ENCODE measurements at regions not wholly inside any gene's neighbourhood (a gene's known extent, or its start where the extent isn't known, plus 50 kb on each side); places are given as distances from the start of the nearest gene placed in this dataset.
A peak's percentile ranks its signal among the peaks of the same experiment; 100 is the strongest.
"Not testable (repeated sequence)": the region's sequence is repeated elsewhere in the genome, so short reads cannot be mapped to it uniquely, and the experiment has no call there.

DNA sequence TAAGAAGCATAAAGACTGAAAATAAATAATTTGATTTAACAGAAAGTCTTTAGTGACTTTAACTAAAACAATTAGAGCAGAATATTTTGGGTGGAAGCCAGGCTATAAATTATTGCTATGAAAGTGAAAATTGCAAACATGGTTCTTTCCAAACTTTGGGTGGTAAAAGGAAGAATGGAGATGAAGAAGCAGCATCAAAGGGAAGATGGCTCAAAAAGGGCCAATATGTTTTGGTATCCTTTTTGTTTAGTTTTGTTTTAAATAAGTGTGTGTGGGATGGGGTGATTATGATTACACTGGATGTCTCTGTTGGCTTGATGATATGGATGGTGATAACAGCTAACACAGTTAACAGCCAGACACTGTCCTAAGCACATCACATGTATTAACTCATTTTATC, 153.7 kb downstream of the CYB561 start:
- DNase-seq, result no peak

DNA sequence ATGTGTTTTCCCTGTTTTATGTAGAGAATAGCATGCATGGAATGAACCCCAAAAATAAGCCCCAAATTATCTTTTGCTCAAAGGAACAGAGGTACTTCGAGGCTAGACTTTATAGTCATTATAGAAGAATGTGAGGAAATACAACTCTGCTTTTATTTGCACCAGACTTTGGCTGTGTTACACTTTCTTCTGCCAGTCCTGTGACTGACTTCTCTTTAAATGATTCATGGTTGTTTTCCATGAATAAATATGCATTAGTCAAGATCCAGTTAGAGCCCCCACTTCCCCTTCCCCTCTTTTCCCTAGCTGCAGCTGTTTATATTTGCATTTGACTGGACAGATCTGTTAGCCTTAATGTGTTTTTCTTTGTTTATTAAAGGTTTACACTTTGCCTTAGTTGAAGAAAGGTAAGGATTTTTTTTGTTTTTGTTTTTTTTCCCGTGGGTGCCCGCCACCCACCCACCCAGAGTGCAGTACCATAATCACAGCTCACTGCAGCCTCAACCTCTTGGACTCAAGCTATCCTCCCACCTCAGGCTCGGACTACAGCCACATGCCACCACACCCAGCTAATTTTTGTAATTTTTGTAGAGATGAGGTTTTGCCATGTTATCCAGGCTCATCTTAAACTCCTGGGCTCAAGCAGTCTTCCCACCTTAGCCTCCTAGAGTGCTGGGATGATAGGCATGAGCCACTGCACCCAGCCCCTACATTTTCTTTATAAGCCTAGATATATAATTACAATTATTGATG, 152.6 kb downstream of the CYB561 start:
- DNase-seq, result no peak

DNA sequence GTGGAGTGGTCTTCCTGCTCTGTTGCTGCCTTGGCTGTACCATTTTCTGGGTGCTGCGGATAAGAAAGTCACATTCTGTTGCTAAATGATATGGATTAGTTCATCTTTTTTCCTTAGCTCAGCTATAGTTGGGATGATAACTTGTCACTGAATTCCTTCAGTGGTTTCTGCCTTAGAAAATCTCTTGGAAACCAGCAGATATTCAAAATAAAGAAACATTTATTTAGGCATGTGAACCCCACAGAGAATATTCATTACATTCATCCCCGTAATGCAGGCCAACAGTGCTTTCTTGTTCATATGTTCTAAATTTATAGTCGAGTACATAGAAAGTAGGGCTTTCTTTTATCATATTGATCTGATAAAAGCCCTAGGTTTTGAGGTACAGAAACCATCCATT, 151.3 kb downstream of the CYB561 start:
- no peak for DNase-seq

DNA sequence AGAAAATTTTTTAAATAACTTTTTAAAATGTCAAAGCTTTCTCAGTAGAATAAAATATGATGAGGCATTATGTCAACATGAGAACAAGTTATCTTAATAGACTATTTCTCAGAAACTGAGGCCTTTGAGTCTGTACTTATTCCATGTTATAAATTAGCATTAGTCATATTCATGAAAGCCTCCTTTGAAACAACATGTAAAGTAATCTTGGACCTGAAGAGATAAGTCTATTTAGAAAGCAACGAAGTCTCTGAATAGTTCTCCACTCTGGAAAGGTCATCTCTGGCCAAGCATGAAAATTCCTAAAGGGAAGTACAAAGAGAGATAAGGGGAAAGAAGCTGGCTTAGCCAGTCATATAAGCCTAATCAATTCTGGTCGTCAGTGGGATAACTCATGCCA, 150.8 kb downstream of the CYB561 start:
- no peak for DNase-seq

- no peak for DNase-seq
These were observed 150.1 kb downstream of the CYB561 start for GRCh38 chr17:63295839-63296590.

- DNase-seq, result not testable (repeated sequence)
These were observed 147.2 kb downstream of the CYB561 start for GRCh38 chr17:63298916-63299315.

DNA sequence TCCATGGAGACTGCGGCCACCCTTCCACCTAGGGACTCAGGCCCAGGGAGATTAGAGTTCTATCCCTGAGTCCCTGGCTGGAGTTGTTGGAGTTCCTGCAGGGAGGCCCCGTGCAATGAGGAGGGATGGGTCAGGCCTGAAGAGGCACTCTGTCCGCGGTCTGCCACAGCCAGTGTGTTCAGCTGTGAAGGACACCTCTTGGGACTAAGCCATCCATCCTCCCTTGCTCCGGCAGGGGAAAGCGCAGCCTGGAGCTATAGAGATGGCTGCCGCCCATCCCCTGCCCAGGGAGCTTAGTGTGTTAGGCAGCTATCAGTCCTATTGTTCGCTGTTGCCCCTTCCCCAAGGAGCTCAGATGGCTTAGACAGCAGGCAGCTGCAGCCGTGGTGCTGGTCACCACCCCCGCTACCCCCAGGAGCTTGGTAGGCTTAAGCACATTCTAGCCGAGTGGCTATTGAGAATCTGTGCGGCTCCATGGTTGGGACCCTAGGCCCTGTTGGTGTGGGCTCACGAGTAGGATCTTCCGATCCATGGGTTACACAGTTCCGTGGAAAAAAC, 141.3 kb downstream of the CYB561 start:
- no peak for DNase-seq

GRCh38 chr17:63305857-63306256, 140.2 kb downstream of the CYB561 start:
- no peak for DNase-seq

- DNase-seq, result no peak
These were observed 139.3 kb downstream of the CYB561 start for GRCh38 chr17:63306855-63307254.

- DNase-seq, result no peak
These were observed 137.8 kb downstream of the CYB561 start for GRCh38 chr17:63308272-63308671.

- DNase-seq, result no peak
These were observed 137.1 kb downstream of the CYB561 start for GRCh38 chr17:63309021-63309420.

GRCh38 chr17:63311416-63311937, 134.6 kb downstream of the CYB561 start:
- DNase-seq, result no peak

DNA sequence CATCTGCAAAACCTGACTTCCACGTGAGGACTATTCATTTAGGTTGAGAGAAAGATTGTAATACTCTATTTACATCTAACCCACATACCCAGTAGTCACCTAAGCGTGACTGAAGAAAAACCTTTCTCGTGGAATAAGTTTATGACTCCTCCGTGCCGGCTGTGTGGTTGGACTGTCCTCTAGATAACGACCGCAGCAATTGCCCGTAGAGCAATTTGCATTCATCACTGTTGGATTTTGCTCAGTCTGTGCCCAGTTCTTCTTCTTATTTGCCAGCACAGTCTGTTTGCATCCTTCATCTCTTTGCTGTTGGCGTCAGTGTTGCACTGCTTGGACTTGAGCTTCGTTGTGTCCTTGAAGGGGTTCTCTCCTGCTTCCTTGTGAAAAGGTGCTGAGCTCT, 131.3 kb downstream of the CYB561 start:
- DNase-seq, result no peak

- no peak for DNase-seq
These were observed 130.0 kb downstream of the CYB561 start for GRCh38 chr17:63316100-63316499.

GRCh38 chr17:63317166-63317840, 128.8 kb downstream of the CYB561 start:
- no peak for DNase-seq

DNA sequence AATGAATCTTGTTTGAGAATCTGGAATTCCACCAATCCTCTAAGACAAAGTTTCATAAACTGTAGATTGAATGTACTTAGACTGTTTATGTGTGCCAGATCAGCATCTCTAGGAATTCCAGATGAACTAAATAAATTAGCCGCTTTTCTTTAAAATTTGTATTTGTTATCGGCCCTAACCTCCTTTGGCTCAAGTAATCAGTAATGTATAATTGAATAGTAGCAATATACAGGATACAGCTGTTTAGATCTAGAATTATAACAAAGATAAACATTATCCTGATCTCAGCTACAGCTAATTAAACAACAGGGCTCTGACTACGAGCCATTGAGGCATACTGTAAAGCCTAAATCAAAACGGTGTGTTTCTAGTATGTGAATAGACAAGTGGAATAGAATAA, 120.3 kb downstream of the CYB561 start:
- peak; percentile 69 to 80 for DNase-seq

- no peak for DNase-seq
These were observed 116.2 kb downstream of the CYB561 start for GRCh38 chr17:63329876-63330275.

DNA sequence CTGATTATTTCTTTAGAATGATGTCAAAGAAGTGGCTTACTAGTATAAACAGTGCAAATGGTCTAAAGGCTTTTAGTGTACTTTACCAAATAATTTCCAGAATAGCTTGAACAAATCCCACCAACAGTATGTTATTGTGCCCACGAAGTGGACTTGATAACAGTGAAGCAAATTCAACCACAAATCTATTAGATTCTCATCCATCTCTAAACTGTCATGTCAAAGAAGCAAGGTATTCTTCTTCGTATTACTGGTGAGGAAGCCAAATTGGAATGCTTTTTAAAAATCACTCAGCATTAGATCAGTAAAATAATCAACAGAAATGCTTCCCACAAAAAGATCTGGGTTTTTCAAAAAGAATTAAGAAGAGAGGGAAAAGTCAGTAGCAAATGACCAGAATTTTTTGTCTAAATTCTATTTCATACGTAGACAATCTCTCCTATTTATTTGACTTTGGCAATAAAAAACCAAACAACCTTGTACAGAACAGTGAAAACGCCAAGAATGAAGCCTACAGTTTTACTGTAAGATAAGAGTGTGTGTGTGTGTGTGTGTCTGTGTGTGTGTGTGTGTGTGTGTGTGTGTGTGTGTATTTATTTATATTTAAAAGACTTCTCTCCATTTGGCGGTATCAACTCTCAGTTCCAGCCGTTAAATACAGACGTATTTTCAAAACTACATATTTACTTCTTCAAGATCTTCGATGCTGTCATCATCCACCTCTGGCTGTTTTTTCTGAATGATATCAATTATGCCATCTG, 114.6 kb downstream of the CYB561 start:
- no peak for DNase-seq

DNA sequence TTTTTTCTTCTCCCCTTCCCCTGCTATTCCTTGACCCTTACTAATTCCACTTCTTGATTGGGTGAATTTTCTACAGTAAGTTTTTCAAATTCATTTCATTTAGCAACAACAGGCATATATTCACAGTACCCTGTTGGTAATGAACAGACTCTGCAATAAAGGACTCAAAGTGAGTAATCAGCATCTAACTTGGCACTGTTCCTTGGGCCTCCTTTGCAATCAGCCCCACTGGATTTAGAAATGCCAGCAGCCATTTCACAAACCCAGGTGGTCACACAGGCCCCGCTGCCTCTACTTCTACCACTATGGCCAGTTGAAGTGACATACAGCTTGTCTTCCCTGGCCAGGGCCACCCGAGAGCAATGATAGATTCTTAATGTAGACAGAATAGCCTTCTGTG, 113.8 kb downstream of the CYB561 start:
- DNase-seq, result no peak

DNA sequence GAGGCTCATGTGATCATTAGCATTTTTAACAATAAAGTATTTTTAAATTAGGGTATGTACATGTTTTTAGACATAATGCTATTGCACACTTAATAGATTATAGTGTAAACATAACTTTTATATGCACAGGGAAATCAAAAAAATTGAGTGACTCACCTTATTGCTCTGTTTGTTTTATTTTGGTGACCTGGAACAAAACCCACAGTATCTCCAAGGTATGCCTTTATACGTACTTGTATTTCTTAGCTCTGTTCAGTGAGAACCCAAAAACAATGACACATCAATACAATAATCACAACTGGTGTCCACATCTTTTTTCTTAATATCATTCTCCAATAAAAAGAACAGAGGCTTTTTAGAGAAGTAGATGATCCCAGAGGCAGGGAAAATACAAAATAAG, 112.2 kb downstream of the CYB561 start:
- no peak for DNase-seq

DNA sequence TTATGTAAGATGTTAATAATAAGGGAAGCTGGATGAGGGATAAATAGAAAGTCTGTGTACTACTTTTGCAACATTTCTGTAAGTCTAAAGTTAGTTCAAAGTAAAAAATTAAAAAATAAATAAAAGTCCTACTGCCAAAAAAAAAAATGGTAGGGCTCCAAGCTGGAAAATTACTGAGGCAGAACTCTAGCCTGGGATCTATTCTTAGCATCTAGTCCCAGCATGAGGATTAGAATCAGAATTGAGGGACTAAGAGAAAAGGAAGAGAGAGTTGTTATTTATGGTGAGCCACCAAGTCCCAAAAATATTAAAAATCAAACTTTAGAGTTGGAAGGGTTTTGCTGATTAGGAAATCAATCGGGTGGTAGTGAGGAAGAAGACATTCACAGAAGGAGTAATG, 110.3 kb downstream of the CYB561 start:
- no peak for DNase-seq

GRCh38 chr17:63337579-63337978, 108.5 kb downstream of the CYB561 start:
- no peak for DNase-seq

Measured in right lung (tissue), 2 donors.